ENCODE measurements at regions not wholly inside any gene's neighbourhood (a gene's known extent, or its start where the extent isn't known, plus 50 kb on each side); places are given as distances from the start of the nearest gene placed in this dataset.

DNA sequence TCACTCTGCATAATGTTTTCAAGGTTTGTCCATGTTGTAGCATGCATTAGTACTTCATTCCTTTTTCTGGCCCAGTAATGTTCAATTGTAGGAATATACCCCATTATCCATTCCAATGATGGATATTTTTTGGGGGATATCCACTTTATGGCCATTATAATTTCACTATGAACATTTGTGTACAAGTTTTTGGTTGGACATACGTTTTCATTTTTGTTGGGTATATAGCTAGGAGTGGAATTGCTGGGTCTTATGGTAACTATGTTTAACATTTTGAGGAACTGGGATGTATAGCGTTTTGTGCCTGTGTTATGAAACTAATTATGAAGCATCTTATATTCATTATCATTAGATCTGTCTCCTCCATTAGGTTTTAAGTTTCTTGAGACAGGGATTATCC lies 191.6 kb downstream of the TM9SF2 start:
- peaks cover 4% of the 10 kb centered on the region for H3K4me1 ChIP-seq (ENCODE audit: insufficient read depth, low read length, poor library complexity, severe bottlenecking)

DNA sequence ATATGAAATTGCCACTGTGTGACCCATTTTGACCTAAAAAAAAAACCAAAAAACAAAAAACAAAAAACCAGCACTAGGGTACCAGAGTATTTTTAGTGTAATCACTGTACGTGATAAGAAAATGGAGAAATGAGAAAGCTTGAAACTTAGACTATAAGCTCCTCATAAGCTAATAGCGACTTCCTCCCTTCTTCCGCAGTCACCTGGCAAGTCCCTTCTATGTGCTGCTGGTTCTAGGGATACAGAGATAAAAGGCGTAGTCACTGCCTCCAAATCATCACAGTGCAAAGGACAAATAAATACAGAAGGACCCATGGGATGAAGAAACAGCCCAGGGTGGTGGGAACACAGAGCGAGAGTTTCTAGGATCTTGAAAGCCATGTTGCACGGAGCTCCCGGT lies 190.3 kb downstream of the TM9SF2 start:
- H4K20me1 ChIP-seq (ENCODE audit: insufficient read depth, low read length, poor library complexity, severe bottlenecking), result no peaks in the 10 kb centered on the region
- no peak overlapping the region for H3K4me3 ChIP-seq (ENCODE audit: low read length, poor library complexity, severe bottlenecking)
- H3K4me1 ChIP-seq (ENCODE audit: insufficient read depth, low read length, poor library complexity, severe bottlenecking), result peaks cover 17% of the 10 kb centered on the region
- no peaks in the 10 kb centered on the region for H3K36me3 ChIP-seq (ENCODE audit: insufficient read depth, low read length)
- no peak for TF ChIP-seq EZH2phosphoT487 (IDR thresholded peaks at IDR 0.05; ENCODE audit: borderline replicate concordance)
- TF ChIP-seq, protein P1, sequence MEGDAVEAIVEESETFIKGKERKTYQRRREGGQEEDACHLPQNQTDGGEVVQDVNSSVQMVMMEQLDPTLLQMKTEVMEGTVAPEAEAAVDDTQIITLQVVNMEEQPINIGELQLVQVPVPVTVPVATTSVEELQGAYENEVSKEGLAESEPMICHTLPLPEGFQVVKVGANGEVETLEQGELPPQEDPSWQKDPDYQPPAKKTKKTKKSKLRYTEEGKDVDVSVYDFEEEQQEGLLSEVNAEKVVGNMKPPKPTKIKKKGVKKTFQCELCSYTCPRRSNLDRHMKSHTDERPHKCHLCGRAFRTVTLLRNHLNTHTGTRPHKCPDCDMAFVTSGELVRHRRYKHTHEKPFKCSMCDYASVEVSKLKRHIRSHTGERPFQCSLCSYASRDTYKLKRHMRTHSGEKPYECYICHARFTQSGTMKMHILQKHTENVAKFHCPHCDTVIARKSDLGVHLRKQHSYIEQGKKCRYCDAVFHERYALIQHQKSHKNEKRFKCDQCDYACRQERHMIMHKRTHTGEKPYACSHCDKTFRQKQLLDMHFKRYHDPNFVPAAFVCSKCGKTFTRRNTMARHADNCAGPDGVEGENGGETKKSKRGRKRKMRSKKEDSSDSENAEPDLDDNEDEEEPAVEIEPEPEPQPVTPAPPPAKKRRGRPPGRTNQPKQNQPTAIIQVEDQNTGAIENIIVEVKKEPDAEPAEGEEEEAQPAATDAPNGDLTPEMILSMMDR (conservative IDR thresholded peaks at IDR 0.05; ENCODE audit: low read length), result no peak
- H3F3A ChIP-seq (ENCODE audit: low read depth), result no peaks in the 10 kb centered on the region
- H3K27me3 ChIP-seq (ENCODE audit: insufficient read depth, low read length, poor library complexity, severe bottlenecking), result no peaks in the 10 kb centered on the region
- H2AFZ ChIP-seq (ENCODE audit: low read length), result no peak overlapping the region
- H3K9me3 ChIP-seq (ENCODE audit: insufficient read depth, low read depth, low read length), result no peaks in the 10 kb centered on the region
- H3K9ac ChIP-seq (ENCODE audit: low read depth, low read length, poor library complexity, severe bottlenecking), result no peak overlapping the region
- no peaks in the 10 kb centered on the region for H3K9me2 ChIP-seq (replicated peaks; ENCODE audit: low read depth, low read length)
- no peak overlapping the region for H3K4me2 ChIP-seq (ENCODE audit: low read depth, low read length, poor library complexity, severe bottlenecking)
- H3K79me2 ChIP-seq (ENCODE audit: insufficient read depth, low read length), result no peaks in the 10 kb centered on the region

More for the DNA sequence above, 191.6 kb downstream of the TM9SF2 start:
- H3K36me3 ChIP-seq (ENCODE audit: insufficient read depth, low read length), result no peaks in the 10 kb centered on the region
- no peak overlapping the region for H2AFZ ChIP-seq (ENCODE audit: low read length)
- no peaks in the 10 kb centered on the region for H4K20me1 ChIP-seq (ENCODE audit: insufficient read depth, low read length, poor library complexity, severe bottlenecking)
- H3K9me3 ChIP-seq (ENCODE audit: insufficient read depth, low read depth, low read length), result no peaks in the 10 kb centered on the region
- H3K9me2 ChIP-seq (replicated peaks; ENCODE audit: low read depth, low read length), result no peaks in the 10 kb centered on the region
- H3K79me2 ChIP-seq (ENCODE audit: insufficient read depth, low read length), result no peaks in the 10 kb centered on the region
- H3K9ac ChIP-seq (ENCODE audit: low read depth, low read length, poor library complexity, severe bottlenecking), result no peak overlapping the region
- H3K27me3 ChIP-seq (ENCODE audit: insufficient read depth, low read length, poor library complexity, severe bottlenecking), result no peaks in the 10 kb centered on the region
- H3K4me3 ChIP-seq (ENCODE audit: low read length, poor library complexity, severe bottlenecking), result no peak overlapping the region
- no peaks in the 10 kb centered on the region for H3F3A ChIP-seq (ENCODE audit: low read depth)
- H3K4me2 ChIP-seq (ENCODE audit: low read depth, low read length, poor library complexity, severe bottlenecking), result no peak overlapping the region
- TF ChIP-seq, protein P1 (conservative IDR thresholded peaks at IDR 0.05; ENCODE audit: low read length), result no peak
- TF ChIP-seq EZH2phosphoT487 (IDR thresholded peaks at IDR 0.05; ENCODE audit: borderline replicate concordance), result no peak

DNA sequence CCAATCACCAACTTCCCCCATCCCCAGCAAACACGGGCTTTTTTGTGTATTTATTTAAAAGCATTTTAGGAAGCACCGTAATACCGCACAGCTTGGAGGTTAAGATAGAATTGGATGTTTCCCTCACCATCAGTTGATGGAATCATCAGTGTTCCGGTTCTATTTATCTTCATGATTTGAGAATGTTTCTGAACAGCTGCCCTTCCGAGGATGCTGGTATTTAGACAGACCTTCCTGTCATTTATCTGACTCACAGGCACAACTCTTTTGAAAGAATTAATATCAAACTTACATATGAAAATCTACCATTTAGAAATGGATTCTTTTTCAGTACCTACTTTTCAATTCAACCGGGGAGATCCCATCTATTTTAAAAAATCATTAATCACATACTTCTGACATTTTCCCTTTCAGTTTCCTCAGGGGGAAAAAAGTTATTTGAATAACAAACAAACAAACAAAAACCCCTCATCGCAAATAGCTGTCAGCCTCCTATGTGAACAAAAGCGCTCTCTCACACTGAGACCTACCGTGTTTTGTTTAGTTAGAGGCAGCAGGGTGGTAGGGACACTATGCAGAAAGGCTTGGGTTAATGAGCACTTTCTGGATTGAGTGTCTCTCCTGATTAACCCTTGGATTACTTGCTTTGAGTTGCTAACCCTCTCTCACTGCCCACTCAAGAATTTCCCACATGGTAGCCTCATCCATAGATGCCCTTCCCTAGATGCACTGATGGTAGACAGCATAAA lies 189.3 kb downstream of the TM9SF2 start:
- no peak overlapping the region for H3K4me2 ChIP-seq (ENCODE audit: low read depth, low read length, poor library complexity, severe bottlenecking)
- no peaks in the 10 kb centered on the region for H4K20me1 ChIP-seq (ENCODE audit: insufficient read depth, low read length, poor library complexity, severe bottlenecking)
- no peak overlapping the region for H3K4me3 ChIP-seq (ENCODE audit: low read length, poor library complexity, severe bottlenecking)
- H3K36me3 ChIP-seq (ENCODE audit: insufficient read depth, low read length), result no peaks in the 10 kb centered on the region
- no peaks in the 10 kb centered on the region for H3F3A ChIP-seq (ENCODE audit: low read depth)
- H3K9ac ChIP-seq (ENCODE audit: low read depth, low read length, poor library complexity, severe bottlenecking), result no peak overlapping the region
- H3K4me1 ChIP-seq (ENCODE audit: insufficient read depth, low read length, poor library complexity, severe bottlenecking), result peaks cover 22% of the 10 kb centered on the region
- H2AFZ ChIP-seq (ENCODE audit: low read length), result no peak overlapping the region
- H3K9me2 ChIP-seq (replicated peaks; ENCODE audit: low read depth, low read length), result no peaks in the 10 kb centered on the region
- H3K79me2 ChIP-seq (ENCODE audit: insufficient read depth, low read length), result no peaks in the 10 kb centered on the region
- no peaks in the 10 kb centered on the region for H3K27me3 ChIP-seq (ENCODE audit: insufficient read depth, low read length, poor library complexity, severe bottlenecking)
- TF ChIP-seq EZH2phosphoT487 (IDR thresholded peaks at IDR 0.05; ENCODE audit: borderline replicate concordance), result no peak
- TF ChIP-seq, protein P1 (conservative IDR thresholded peaks at IDR 0.05; ENCODE audit: low read length), result no peak
- no peaks in the 10 kb centered on the region for H3K9me3 ChIP-seq (ENCODE audit: insufficient read depth, low read depth, low read length)

Measured in Loucy (cell line).